ENCODE measurements at regions not wholly inside any gene's neighbourhood (a gene's known extent, or its start where the extent isn't known, plus 50 kb on each side); places are given as distances from the start of the nearest gene placed in this dataset.

- Histone ChIP-seq H3K14ac (ENCODE audit: insufficient read depth, low read length) (no peak overlapping the region), H3K56ac (ENCODE audit: insufficient read length, low read depth, low read length) (no peak overlapping the region), H3K23ac (ENCODE audit: insufficient read length, low read depth, low read length) (no peak overlapping the region), H4K5ac (ENCODE audit: insufficient read length, low read depth, low read length) (no peak overlapping the region), H4K8ac (replicated peaks; ENCODE audit: insufficient read length, low read depth, low read length) (no peak overlapping the region), H3K4me1 (ENCODE audit: insufficient read depth, low read length) (no peaks in the 10 kb centered on the region), H2BK15ac (ENCODE audit: low read depth, low read length) (no peak overlapping the region), H2BK5ac (ENCODE audit: insufficient read length, low read length) (no peak overlapping the region), H2BK12ac (ENCODE audit: insufficient read length, low read depth, low read length) (no peak overlapping the region), H4K91ac (ENCODE audit: insufficient read length, low read depth, low read length) (no peak overlapping the region), H3K9me3 (ENCODE audit: control insufficient read depth, low read depth, low read length) (no peaks in the 10 kb centered on the region), H3K9ac (ENCODE audit: extremely low read depth, insufficient read length, low read length) (no peak overlapping the region), H2AK5ac (ENCODE audit: insufficient read length, low read length) (no peak overlapping the region), H2BK120ac (ENCODE audit: low read depth, low read length, poor library complexity, severe bottlenecking) (no peak overlapping the region), H3K4ac (ENCODE audit: low read depth, low read length) (no peak overlapping the region), H3K27me3 (ENCODE audit: insufficient read depth, low read length) (no peaks in the 10 kb centered on the region), H3K4me2 (ENCODE audit: insufficient read depth, insufficient read length, low read length) (no peak overlapping the region), H3K27ac (ENCODE audit: insufficient read length, low read depth, low read length) (no peak overlapping the region), H3K79me2 (ENCODE audit: insufficient read depth, low read length) (no peaks in the 10 kb centered on the region), H3K23me2 (ENCODE audit: insufficient read length, low read depth, low read length, poor library complexity, severe bottlenecking) (no peaks in the 10 kb centered on the region), H3T11ph (ENCODE audit: low read length) (no peak overlapping the region), H2AFZ (ENCODE audit: low read length) (no peak overlapping the region), H2BK20ac (ENCODE audit: low read depth, low read length, poor library complexity, severe bottlenecking) (no peak overlapping the region), H3K79me1 (ENCODE audit: insufficient read depth, low read depth, low read length, poor library complexity, severe bottlenecking) (no peaks in the 10 kb centered on the region), H4K20me1 (ENCODE audit: control insufficient read depth, insufficient read depth, insufficient read length) (no peaks in the 10 kb centered on the region), H3K18ac (ENCODE audit: insufficient read length, low read depth, low read length) (no peak overlapping the region)
- peaks cover 0 to 8% (median 4%) of the 10 kb centered on the region in 3 experiments; a peak in 3 of 7 replicates for H3K36me3 Mint-ChIP-seq (ENCODE audit: insufficient read depth in 1 of 3, low read depth in 3 of 3)
- H3K27ac Mint-ChIP-seq: no peak overlapping the region; a peak in 1 of 7 replicates
- peaks cover 0 to 7% of the 10 kb centered on the region in 2 experiments; a peak in 3 of 5 replicates for H3K9me3 Mint-ChIP-seq
- H3K27me3 Mint-ChIP-seq (ENCODE audit: low read depth): peaks cover 5% of the 10 kb centered on the region
- H3K4me3 Mint-ChIP-seq: no peak overlapping the region
- DNase-seq: no peak
- TF ChIP-seq CTCF (conservative IDR thresholded peaks at IDR 0.05): no peak
- H3K4me1 Mint-ChIP-seq: peaks cover 2 to 6% of the 10 kb centered on the region in 2 experiments; a peak in 1 of 4 replicates
- no CpG with 5 or more reads among the region's 2 CpGs for WGBS (ENCODE audit: extremely low coverage, insufficient read length, low lambda C conversion rate)
Observed at GRCh38 chr3:30989276-30990030, 95.0 kb upstream of the GADL1 start.
